ENCODE measurements at regions not wholly inside any gene's neighbourhood (a gene's known extent, or its start where the extent isn't known, plus 50 kb on each side); places are given as distances from the start of the nearest gene placed in this dataset.
"Not testable (repeated sequence)": the region's sequence is repeated elsewhere in the genome, so short reads cannot be mapped to it uniquely, and the experiment has no call there.

DNA sequence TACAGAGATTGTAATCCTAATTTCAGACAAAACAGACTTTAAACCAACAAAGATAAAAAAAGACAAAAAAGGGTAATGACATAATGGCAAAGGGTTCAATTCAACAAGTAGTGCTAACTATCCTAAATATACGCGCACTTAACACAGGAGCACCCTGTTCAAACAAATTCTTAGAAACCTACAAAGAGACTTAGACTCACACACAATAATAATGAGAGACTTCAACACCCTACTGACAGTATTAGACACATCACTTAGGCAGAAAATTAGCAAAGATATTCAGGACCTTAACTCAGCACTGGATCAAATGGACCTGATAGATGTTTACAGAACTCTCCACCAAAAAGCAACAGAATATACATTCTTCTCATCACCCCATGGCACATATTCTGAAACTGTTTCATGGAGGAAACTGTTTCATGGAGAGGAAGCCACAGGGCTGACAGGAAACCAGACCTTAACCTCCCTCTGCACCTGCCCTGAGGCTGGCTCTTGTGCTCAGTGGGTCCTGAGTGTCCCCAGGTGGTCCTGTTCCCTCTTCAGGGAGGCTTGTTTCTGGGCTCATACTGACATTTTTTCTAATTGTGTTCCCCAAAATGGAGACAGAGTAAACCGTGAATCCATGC, 54.7 kb downstream of the OR4M2 start:
- H3K36me3 ChIP-seq (replicated peaks; ENCODE audit: insufficient read depth, low read length); H3K79me2 ChIP-seq (ENCODE audit: low read length); H3K9ac ChIP-seq (ENCODE audit: low read length); H2AFZ ChIP-seq (ENCODE audit: low read length); H3K9me3 ChIP-seq (replicated peaks; ENCODE audit: insufficient read depth, low read length); H3K9me2 ChIP-seq (replicated peaks; ENCODE audit: insufficient read depth, low read length); H3K4me3 ChIP-seq (ENCODE audit: low read length); H3F3A ChIP-seq (ENCODE audit: insufficient read depth, low read length); H3K4me1 ChIP-seq (ENCODE audit: low read length); H3K4me2 ChIP-seq (ENCODE audit: low read depth, low read length); H3K27ac ChIP-seq (ENCODE audit: low read length); H4K20me1 ChIP-seq (ENCODE audit: insufficient read depth, low read length); DNase-seq; H3K27me3 ChIP-seq (replicated peaks; ENCODE audit: insufficient read depth, low read length): not testable (repeated sequence)

DNA sequence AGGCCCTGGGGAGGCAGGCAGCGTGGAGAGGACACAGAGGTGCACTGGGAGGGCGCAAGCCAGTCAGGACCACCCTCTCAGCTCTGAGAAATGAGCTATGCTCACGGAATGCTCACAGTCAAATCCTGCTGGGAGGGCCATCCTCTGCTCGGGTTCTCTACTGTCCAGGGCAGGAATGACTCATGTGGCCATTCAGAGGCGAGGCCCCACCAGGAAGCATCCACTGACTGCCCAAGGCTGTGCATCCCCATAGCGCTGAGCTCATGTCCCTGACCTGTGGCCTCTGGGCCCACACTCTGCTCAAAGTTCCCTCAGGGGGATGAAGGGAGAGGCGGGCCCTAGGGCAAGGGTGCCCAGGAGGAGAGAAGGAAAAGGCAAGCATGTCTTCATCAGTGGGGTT, 57.2 kb downstream of the OR4M2 start:
- not testable (repeated sequence) for DNase-seq; H3K4me1 ChIP-seq (ENCODE audit: low read length); H3K9me2 ChIP-seq (replicated peaks; ENCODE audit: insufficient read depth, low read length); H3F3A ChIP-seq (ENCODE audit: insufficient read depth, low read length); H3K27ac ChIP-seq (ENCODE audit: low read length); H2AFZ ChIP-seq (ENCODE audit: low read length); H3K9ac ChIP-seq (ENCODE audit: low read length); H3K4me2 ChIP-seq (ENCODE audit: low read depth, low read length); H3K9me3 ChIP-seq (replicated peaks; ENCODE audit: insufficient read depth, low read length); H3K79me2 ChIP-seq (ENCODE audit: low read length); H3K36me3 ChIP-seq (replicated peaks; ENCODE audit: insufficient read depth, low read length); H4K20me1 ChIP-seq (ENCODE audit: insufficient read depth, low read length); H3K27me3 ChIP-seq (replicated peaks; ENCODE audit: insufficient read depth, low read length); H3K4me3 ChIP-seq (ENCODE audit: low read length)

DNA sequence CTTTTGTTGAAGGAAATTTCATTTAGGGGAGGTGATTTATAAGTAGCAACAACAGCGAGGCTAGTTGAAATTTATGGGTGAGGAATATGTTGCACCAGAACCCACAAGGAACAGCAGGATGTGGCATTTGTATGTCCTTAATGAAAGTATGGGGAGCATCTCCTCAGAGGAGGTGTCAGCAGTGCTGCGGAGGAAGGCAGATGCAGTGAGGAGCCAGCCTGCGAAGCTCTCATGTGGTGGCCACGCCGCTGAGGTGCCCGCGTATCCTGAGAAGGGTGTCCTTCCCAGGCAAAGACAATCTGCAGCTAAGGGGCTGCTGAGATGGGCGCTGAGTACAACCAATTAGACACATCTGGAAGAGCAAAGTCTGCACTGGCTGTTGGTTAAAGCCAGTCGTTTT, 60.8 kb downstream of the OR4M2 start:
- H3K9me3 ChIP-seq (replicated peaks; ENCODE audit: insufficient read depth, low read length); H2AFZ ChIP-seq (ENCODE audit: low read length); H3K27me3 ChIP-seq (replicated peaks; ENCODE audit: insufficient read depth, low read length); DNase-seq; H3K79me2 ChIP-seq (ENCODE audit: low read length); H4K20me1 ChIP-seq (ENCODE audit: insufficient read depth, low read length); H3K4me1 ChIP-seq (ENCODE audit: low read length); H3K36me3 ChIP-seq (replicated peaks; ENCODE audit: insufficient read depth, low read length); H3F3A ChIP-seq (ENCODE audit: insufficient read depth, low read length); H3K4me3 ChIP-seq (ENCODE audit: low read length); H3K27ac ChIP-seq (ENCODE audit: low read length); H3K9me2 ChIP-seq (replicated peaks; ENCODE audit: insufficient read depth, low read length); H3K9ac ChIP-seq (ENCODE audit: low read length); H3K4me2 ChIP-seq (ENCODE audit: low read depth, low read length): not testable (repeated sequence)

DNA sequence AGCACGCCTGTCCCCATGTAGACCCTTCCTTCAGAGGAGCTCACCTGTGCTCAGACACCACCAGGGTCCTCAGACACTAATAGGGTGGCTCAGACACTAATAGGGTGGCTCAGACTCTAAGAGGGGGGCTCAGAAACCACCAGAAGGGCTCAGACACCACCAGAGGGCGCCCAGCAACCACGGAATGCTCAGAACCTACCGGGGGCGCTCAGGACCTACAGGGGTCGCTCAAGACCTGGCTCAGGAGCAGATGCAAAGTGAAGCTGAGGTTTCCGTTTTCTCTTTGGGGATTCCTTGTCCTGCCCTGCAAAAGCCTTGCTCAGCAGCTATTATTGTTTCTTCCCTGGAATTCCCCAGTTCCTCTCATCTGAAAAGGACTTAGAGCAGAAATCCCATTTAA, 67.8 kb downstream of the OR4M2 start:
- not testable (repeated sequence) for H3K9ac ChIP-seq (ENCODE audit: low read length); H3K4me1 ChIP-seq (ENCODE audit: low read length); H3K4me3 ChIP-seq (ENCODE audit: low read length); H3K36me3 ChIP-seq (replicated peaks; ENCODE audit: insufficient read depth, low read length); H3K9me2 ChIP-seq (replicated peaks; ENCODE audit: insufficient read depth, low read length); H2AFZ ChIP-seq (ENCODE audit: low read length); H4K20me1 ChIP-seq (ENCODE audit: insufficient read depth, low read length); H3F3A ChIP-seq (ENCODE audit: insufficient read depth, low read length); H3K27ac ChIP-seq (ENCODE audit: low read length); H3K4me2 ChIP-seq (ENCODE audit: low read depth, low read length); H3K9me3 ChIP-seq (replicated peaks; ENCODE audit: insufficient read depth, low read length); H3K27me3 ChIP-seq (replicated peaks; ENCODE audit: insufficient read depth, low read length); DNase-seq; H3K79me2 ChIP-seq (ENCODE audit: low read length)

DNA sequence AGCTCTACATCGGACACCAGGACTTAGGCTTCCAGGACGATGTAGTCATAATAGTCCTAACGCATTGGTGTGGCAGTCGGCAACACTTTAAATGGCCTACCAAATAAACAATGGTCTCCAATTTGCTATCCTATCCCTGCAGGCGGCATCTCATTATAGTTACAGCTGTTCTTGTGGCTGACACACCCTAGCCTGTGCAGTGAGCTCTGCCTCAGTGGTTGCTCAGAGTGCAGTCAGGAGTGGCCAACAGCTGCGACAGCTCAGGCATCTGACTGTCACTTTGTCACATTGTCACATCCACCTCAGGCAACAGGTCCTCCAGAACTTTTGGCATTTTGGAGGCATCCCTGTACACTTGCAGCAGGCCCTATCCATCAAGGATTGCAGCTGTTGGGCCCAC, 77.9 kb downstream of the OR4M2 start:
- H2AFZ ChIP-seq (ENCODE audit: low read length); H3K4me2 ChIP-seq (ENCODE audit: low read depth, low read length); H3K27ac ChIP-seq (ENCODE audit: low read length); DNase-seq; H3K27me3 ChIP-seq (replicated peaks; ENCODE audit: insufficient read depth, low read length); H3K9me2 ChIP-seq (replicated peaks; ENCODE audit: insufficient read depth, low read length); H3K9me3 ChIP-seq (replicated peaks; ENCODE audit: insufficient read depth, low read length); H3K36me3 ChIP-seq (replicated peaks; ENCODE audit: insufficient read depth, low read length); H3F3A ChIP-seq (ENCODE audit: insufficient read depth, low read length); H3K4me3 ChIP-seq (ENCODE audit: low read length); H4K20me1 ChIP-seq (ENCODE audit: insufficient read depth, low read length); H3K9ac ChIP-seq (ENCODE audit: low read length); H3K4me1 ChIP-seq (ENCODE audit: low read length); H3K79me2 ChIP-seq (ENCODE audit: low read length): not testable (repeated sequence)

DNA sequence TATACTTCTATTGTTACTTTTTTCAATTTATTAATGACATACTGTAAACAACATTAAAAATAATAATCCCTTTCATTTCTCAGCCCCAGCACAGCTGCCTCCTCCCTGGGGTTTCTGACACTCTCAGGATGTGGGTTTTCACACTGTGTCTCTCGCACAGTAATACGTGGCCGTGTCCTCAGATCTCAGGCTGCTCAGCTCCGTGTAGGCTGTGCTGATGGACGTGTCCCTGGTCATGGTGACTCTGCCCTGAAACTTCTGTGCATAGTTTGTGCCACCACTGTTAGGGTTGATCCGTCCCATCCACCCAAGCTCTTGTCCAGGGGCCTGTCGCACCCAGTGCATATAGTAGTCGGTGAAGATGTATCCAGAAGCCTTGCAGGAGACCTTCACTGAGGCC, 80.0 kb downstream of the OR4M2 start:
- DNase-seq; H3K4me2 ChIP-seq (ENCODE audit: low read depth, low read length); H3K79me2 ChIP-seq (ENCODE audit: low read length); H3K36me3 ChIP-seq (replicated peaks; ENCODE audit: insufficient read depth, low read length); H3K9me3 ChIP-seq (replicated peaks; ENCODE audit: insufficient read depth, low read length); H3K4me1 ChIP-seq (ENCODE audit: low read length); H2AFZ ChIP-seq (ENCODE audit: low read length); H3K27ac ChIP-seq (ENCODE audit: low read length); H3K9me2 ChIP-seq (replicated peaks; ENCODE audit: insufficient read depth, low read length); H3K27me3 ChIP-seq (replicated peaks; ENCODE audit: insufficient read depth, low read length); H4K20me1 ChIP-seq (ENCODE audit: insufficient read depth, low read length); H3K9ac ChIP-seq (ENCODE audit: low read length); H3K4me3 ChIP-seq (ENCODE audit: low read length); H3F3A ChIP-seq (ENCODE audit: insufficient read depth, low read length): not testable (repeated sequence)

DNA sequence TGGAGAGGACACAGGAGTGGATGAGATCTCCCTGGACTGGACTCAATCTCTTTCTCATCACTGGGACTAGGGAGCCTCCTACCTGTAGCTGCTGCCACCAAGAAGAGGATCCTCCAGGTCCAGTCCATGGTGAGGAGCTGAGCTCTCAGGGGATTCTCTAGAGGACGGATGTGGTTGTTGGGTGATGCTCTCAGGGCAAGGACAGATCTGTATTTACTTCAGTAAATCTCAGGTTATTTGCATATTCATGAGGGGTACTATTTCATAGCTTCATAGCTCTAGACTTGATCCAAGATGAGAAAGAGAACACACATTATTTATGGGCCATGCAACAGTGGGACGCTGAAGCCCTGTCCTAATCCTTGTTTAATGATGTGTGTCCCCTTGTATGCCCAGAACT, 80.4 kb downstream of the OR4M2 start:
- H3K36me3 ChIP-seq (replicated peaks; ENCODE audit: insufficient read depth, low read length); H3K4me2 ChIP-seq (ENCODE audit: low read depth, low read length); DNase-seq; H3K4me1 ChIP-seq (ENCODE audit: low read length); H3K9ac ChIP-seq (ENCODE audit: low read length); H3K27ac ChIP-seq (ENCODE audit: low read length); H4K20me1 ChIP-seq (ENCODE audit: insufficient read depth, low read length); H2AFZ ChIP-seq (ENCODE audit: low read length); H3K9me3 ChIP-seq (replicated peaks; ENCODE audit: insufficient read depth, low read length); H3F3A ChIP-seq (ENCODE audit: insufficient read depth, low read length); H3K9me2 ChIP-seq (replicated peaks; ENCODE audit: insufficient read depth, low read length); H3K79me2 ChIP-seq (ENCODE audit: low read length); H3K4me3 ChIP-seq (ENCODE audit: low read length); H3K27me3 ChIP-seq (replicated peaks; ENCODE audit: insufficient read depth, low read length): not testable (repeated sequence)

DNA sequence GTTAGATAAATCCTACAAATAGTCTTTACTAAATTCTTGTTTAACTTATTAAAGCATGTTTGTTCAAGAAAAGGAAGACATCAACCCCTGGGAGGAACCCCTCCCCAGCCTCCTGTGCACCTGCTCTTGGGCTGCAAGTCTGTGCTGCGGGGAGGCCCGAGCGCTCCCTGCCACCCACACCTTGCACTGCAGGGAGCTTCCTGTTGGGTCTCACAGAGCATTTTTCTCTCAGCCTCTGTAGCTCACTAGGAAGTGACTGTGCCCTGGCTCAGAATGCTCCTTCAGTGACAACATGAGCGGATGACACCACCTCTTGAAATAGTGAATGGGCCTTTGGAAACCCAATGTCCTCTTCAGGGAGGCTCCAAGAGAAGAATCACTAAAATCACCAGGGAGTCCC, 81.1 kb downstream of the OR4M2 start:
- not testable (repeated sequence) for H3K9me2 ChIP-seq (replicated peaks; ENCODE audit: insufficient read depth, low read length); H3K36me3 ChIP-seq (replicated peaks; ENCODE audit: insufficient read depth, low read length); H3F3A ChIP-seq (ENCODE audit: insufficient read depth, low read length); H3K9ac ChIP-seq (ENCODE audit: low read length); H3K4me1 ChIP-seq (ENCODE audit: low read length); H3K27me3 ChIP-seq (replicated peaks; ENCODE audit: insufficient read depth, low read length); H3K79me2 ChIP-seq (ENCODE audit: low read length); H3K4me2 ChIP-seq (ENCODE audit: low read depth, low read length); DNase-seq; H4K20me1 ChIP-seq (ENCODE audit: insufficient read depth, low read length); H2AFZ ChIP-seq (ENCODE audit: low read length); H3K4me3 ChIP-seq (ENCODE audit: low read length); H3K9me3 ChIP-seq (replicated peaks; ENCODE audit: insufficient read depth, low read length); H3K27ac ChIP-seq (ENCODE audit: low read length)

Data from MM.1S (cell line).